NCI-H187 (cell line): ENCODE measurements at regions not wholly inside any gene's neighbourhood (a gene's known extent, or its start where the extent isn't known, plus 50 kb on each side); places are given as distances from the start of the nearest gene placed in this dataset.
A peak's percentile ranks its signal among the peaks of the same experiment; 100 is the strongest.

Experiments used
- DNase-seq, 2 experiments: peaks; one replicate each; lab custom pipeline; 2025; lab: John Stamatoyannopoulos, UW

- no peak for DNase-seq
Observed at GRCh38 chr10:111354859-111355258, 278.0 kb downstream of the ADRA2A start.

DNA sequence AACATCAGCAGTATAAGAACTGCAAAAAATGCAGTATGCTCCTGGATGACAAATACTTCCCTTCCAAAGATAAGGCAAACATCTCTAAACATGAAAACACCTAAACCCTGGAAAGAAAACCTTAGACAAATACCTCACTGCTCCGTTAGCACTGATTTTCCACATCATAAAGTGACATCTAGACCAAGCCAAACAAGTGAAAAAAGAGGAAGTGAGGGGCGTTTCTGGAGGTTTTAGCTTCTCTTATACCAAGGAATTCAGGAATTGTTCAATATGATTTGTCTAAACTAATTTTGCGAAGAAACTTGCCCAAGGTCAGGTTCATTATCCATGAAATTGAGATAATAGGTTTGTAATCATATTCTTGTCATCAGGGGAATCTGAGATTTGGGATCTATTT is 279.7 kb downstream of the ADRA2A start:
- DNase-seq, result no peak

DNA sequence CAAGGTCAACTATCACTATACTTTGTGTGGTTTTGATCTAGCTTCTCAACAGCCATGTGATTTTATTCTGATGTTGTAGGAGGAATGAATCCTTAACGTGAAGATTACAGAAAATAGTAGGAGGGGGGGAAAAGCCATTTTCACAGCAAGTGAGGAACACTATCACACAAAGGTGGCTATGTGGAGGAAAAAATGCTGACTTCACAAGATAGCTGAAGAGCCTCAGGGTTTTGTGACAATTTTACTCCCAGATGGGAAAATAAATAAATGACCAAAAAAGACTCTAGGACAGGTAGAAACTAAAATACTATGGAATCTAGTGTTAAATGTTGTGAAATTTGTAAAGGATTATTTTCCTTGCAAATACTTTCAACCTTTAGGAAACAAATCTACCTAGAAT is 281.0 kb downstream of the ADRA2A start:
- DNase-seq, result no peak

DNA sequence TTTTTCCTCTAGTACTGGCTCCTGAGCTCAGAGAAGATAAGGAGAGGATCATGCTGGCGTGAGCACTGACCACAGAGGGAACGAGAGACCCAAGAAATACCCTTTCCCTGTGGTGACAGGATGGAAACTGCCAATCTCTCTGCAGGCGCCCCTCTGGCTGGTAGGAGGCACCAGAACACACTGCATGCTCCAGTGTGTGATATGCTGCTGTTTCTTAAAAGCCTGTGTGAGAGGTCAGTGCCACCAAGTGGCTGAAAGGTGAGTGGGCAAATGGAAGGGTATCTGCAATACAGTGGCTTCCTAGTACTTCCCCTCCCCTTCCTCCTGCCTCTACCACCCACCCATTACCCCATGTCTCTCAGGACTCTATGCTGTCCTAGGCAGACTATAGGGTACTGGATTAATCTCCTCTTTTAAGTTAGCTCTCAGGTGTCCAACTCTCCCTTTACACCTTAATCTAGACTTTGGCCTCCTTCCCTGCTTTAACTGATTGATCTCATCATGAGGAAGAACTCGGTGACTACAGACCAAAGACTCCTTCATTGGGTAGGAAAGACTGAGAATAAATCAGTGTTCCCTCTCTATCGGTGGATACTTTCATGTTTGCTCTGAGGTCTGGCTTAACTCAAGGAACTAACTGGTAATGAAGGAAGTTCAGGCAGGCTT is 283.6 kb downstream of the ADRA2A start:
- DNase-seq, result peak; percentile 3 to 37

- no peak for DNase-seq
Observed at GRCh38 chr10:111367531-111367930, 290.7 kb downstream of the ADRA2A start.

DNA sequence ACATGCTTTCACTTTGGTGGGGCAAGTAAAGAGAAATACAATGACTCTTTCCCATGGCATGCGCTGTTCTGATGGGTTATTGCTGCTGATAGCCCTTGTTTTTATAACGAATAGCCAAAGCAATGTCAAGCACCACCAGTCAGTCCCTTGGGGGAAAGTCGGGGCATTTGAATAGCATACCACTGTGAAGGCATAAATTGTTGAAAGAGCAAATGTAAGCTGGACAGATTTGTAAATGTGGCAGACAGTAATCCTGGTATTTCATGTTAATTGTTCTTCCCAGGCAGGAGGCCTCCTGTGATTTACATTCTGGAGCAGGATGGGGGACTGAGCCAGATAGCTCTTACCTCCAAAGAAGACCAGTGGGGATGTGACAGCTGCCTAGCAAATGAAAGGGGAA is 293.3 kb downstream of the ADRA2A start:
- no peak for DNase-seq

GRCh38 chr10:111373696-111374095 is 296.9 kb downstream of the ADRA2A start:
- DNase-seq, result no peak

GRCh38 chr10:111379534-111380187 is 302.8 kb downstream of the ADRA2A start:
- no peak for DNase-seq

DNA sequence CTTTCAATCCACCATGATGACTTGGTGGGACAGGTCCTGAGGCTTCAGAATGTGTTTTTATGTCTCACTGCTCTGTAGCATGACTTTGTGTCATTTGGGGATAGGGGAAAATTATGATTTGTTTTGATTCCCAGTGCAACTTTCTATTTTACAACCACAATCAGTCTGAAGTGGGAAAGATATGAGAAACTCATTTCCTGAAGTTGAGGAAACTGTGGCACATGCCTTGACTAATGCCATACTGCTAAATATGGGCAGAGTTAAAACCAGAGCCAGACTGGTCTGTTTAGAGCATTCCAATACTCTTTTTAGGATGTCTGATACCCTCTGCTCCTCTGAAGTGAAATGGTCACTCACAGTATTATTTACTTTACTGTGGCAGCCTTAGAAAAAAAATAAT is 307.7 kb downstream of the ADRA2A start:
- no peak for DNase-seq

DNA sequence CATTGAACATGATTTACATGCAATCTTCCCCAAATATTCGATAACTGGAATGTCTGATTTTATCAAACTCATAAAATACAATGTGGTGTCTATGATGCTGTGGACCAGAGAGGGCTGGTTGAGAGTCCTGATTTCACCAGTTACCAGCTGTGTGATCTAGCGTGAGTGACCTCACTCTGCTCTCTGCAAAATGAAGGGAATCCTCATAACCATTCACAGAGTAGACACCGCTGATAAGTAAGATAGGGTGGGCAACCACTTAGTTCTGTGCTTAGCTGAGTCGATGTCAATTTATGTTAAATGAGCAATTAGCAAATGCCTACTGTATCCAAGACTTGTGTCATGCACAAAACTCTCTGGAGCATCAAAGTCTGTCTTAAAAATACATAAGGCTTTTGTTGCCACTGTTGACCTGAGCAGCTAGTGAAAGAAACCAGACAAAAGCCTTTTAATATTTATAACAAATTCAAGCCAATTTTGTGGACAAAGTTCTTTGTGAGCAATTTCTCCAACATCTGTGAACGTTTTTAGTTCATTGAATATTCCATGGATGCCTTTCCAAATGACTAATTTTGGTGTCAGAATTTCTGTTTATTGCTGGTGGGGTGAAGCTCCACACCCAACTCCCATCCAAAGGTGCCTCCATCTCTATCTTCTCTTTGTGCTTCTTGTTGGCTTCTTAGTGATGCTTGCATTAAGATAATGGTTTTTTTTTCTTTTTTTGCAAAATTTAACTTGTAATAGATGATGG is 314.2 kb downstream of the ADRA2A start:
- no peak for DNase-seq

DNA sequence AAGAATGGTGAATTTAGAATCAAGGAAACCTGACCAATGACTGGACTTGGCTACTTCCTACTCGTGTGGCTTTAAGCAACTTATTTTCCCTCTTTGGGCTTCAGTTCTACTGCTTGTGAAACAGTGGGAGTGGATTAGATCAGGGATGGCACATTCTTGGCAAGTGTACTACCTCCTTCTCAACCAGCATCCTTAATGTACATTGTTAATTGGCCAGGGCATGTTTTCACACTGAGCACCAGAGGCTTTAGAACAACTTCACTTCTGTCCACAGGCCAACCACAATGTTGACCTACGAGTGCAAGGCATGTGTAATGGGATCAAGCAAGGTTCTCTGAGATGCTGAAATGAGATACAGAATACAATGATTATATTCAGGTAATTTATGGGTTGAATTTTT is 315.3 kb downstream of the ADRA2A start:
- DNase-seq, result no peak

- DNase-seq, result no peak
Observed at GRCh38 chr10:111392910-111393309, 316.1 kb downstream of the ADRA2A start.

DNA sequence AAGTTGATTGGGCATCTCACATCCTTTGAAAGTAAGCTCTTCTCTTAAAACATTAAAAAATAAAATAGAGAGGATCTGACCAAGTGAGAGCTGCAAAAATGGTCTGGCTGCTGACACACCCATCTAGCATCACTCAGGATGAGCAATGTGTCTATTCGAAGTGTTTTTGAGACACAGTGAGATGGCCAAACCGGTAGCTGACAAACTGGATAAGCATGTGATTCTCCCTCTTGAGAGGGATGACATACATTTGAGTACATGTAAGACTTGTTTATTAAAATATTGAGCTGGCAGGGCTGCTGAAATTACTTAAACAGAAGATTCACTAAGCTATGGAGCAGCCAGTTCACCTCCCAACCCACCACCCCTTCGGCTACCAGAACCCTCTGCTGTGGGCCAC is 333.9 kb downstream of the ADRA2A start:
- DNase-seq, result no peak

DNA sequence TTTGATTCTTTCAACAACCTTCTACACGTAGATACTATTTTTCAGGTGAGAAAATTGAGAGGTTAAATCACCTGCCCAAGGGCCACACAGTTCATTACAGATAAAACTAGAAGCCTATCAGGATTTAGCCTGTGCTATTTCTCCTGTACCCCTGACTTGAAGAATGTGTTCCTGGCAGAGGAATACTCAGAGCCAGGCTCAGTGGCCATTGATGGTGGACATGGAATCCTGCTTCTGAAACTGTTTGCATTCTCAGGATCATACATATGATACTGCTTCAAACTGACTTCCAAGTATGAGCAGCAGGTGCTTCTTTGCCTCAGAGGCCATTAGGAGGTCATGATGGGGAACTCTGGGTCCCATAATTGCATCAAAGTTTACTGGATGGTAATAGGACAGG is 348.6 kb downstream of the ADRA2A start:
- DNase-seq, result no peak

GRCh38 chr10:111429288-111430028 is 352.6 kb downstream of the ADRA2A start:
- DNase-seq, result no peak

GRCh38 chr10:111430070-111430469 is 353.2 kb downstream of the ADRA2A start:
- no peak for DNase-seq

DNA sequence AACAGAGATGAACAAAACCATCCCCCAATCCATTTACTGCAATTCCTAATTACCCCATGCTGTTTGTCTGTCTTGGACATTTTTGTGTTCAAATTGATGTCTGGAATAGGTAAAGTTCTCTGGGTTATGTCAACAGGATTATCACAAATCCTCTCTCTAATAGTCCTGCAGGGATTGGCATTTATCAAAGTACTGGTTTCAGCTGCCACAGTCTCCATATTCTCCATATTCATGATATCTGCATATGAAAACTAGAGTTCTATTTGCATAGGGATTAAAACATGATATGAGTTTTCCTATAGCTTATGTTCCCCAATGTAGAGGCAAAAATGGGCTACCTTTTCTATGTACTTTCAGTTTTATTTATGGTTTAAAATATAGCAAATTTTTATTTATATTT is 355.8 kb downstream of the ADRA2A start:
- DNase-seq, result no peak

- no peak for DNase-seq
Observed at GRCh38 chr10:111435871-111436270, 359.0 kb downstream of the ADRA2A start.

DNA sequence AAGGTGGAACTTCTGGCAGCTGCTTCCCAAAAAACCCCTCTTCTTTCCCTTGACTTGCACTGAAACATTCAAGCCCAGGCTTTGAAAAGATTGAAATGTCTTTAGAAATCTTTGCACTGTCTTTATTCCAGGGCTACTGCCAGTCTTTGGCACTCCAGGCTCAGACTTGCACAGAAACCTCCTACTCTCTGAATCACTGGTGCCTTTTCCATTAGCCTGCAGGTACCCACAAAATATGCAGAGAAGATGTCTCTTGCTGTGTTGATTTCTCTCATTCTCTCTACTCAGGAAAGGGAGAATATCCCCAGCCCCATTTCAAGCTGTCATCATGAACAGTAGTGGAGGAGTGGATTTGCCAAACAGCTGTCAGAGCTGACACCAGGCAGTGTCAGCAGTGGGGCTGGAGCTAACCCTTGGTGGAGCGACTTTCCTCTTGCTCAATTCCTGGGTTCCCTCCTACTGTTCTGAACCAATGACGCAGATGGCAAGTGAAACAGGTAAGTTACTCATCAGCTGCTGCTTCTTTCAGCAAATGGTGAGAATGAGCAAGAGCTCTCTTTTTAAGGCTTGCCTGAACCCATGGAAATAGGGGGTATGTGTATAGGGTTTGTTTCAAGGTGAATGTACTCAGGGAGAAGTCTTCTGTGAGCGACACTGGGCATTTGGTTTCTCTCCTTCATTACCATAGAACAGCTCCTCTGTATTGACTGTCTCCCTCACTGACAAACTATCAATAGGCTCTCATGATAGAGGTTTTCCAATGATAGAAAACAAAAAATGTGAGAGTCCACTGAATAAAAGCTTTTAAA is 362.4 kb downstream of the ADRA2A start:
- no peak for DNase-seq

GRCh38 chr10:111440501-111440900 is 363.7 kb downstream of the ADRA2A start:
- DNase-seq, result no peak

DNA sequence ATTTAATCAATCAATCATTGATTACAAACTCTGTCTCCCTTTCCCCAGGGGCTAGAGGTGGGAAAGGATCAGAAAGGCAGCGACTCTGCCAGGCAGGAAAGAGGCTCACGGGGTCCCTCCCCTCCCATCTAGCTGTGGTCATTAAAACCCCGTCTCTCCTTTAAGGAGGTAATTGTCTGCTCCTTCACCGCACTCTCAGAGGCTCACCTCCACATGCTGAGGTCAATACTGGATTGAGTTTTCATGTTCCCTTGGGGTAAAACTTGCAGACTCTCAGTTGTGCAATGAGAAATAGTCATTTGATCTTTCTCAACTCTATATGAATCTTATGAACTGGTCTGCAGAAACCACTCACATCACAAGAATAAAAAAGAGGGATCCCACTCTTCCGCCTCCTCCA is 368.8 kb downstream of the ADRA2A start:
- no peak for DNase-seq

GRCh38 chr10:111446966-111447365 is 370.1 kb downstream of the ADRA2A start:
- DNase-seq, result no peak
